ENCODE measurements at regions not wholly inside any gene's neighbourhood (a gene's known extent, or its start where the extent isn't known, plus 50 kb on each side); places are given as distances from the start of the nearest gene placed in this dataset.

DNA sequence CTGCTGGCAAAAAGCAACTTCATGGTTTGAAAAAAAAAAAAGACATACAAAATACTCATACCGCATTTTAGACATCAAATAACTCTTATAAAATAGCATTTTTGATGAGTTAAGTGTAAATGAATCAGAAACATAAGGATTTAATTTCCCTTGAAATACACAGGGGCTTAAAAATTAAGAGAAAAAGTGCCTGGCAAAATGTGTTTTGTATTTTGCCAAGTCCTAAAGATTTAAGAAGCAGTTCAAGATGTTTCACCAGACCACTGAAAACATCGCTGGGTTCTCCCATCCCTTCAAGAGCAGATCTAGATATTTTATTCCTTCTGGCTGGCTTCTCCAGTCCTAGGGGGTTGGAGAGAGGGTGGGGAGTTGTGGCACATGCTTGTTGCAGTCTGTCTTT is 396.4 kb downstream of the INHBA start:
- no peak for DNase-seq (ENCODE audit: low read depth)

DNA sequence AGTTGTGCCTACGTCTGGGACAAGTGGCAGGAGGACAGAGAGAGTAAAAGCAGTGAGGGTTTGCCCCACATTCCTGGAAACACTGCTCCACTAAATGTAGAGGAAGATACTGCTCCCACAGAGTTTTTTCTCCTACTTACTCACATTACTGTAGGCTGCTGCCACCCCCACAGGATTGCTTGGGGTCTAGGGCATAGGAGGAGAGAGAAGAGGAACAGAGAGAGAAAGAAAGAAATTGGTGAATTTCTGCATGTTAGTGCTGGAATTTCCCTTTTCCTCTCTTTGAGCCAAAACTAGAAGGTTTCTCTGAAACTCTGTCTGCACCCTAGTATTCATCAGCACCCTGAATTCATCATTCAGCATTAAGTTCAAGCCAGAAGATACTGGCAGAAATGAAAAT is 397.9 kb downstream of the INHBA start:
- no peak for DNase-seq (ENCODE audit: low read depth)

DNA sequence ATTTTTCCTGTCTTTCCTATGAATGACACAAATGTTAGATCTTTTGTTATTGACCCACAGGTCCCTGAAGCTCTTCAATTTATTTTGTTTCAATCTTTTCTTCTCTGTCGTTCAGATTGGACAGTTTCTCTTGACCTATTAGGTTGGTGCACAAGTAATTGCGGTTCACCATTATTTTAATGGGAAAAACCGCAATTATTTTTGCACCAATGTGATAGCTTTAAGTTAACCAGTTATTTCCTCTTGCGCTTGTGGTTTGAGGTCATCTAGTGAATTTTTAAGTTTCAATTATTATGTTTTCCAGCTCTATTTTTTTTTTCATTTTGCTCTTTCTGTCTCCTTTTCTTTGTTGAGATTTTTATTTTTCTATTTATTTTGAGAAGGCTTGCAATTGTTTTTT is 399.2 kb downstream of the INHBA start:
- no peak for DNase-seq (ENCODE audit: low read depth)

DNA sequence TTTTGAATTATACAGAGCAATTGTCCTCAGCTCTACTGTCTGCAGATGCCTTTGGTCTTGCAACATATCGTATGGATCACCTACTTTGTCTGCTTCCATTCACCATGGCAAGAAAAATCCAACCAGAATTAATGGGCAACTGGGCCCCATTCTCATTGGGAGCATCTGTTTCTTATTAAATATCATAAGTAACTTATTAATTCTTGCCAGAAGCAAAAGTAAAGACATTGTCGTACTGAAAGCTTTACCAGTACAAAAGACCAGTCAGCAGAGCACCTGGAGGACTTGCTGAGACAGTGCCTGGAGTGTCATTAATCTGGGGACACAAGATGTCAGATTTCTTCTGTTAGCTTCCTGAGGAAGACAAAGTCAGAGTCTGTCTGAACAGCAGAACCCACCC is 404.5 kb downstream of the INHBA start:
- no peak for DNase-seq (ENCODE audit: low read depth)

DNA sequence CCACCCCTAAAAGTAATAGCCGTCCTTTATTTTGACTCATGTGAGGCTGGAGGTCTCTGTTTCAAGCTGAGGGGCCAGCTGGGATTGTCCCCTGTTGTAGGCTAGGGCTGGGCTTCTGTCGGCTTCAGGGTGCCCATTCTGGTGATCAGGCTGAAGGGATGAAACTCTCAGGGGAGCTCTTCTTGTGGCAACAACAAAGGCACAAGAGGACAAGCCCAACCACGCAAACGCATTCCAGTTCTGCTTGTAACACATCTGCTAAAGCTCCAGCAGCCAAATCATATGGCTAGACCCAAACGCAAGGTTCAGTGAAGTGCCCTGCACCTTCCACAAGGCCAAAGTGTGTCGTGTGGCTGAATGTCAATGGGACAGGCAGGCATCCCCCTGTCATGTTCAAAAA is 405.7 kb downstream of the INHBA start:
- DNase-seq (ENCODE audit: low read depth): no peak

DNA sequence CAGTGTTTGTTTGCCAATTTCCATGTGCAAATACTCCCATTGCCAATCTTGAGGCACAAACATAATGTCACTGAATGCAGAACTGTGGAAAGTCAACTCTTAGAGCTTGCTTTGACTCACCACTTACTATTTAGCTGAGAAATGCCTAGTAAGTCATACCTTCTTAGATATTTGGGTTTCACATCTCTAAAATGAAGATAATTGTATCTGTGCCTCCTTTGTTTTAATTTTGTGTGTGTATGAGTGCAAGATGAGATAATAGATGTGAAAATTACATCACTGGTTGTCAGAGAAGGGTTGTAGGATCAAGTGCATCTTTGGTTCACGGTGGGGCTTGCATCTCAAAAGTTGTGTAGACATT is 407.5 kb downstream of the INHBA start:
- DNase-seq (ENCODE audit: low read depth): no peak

DNA sequence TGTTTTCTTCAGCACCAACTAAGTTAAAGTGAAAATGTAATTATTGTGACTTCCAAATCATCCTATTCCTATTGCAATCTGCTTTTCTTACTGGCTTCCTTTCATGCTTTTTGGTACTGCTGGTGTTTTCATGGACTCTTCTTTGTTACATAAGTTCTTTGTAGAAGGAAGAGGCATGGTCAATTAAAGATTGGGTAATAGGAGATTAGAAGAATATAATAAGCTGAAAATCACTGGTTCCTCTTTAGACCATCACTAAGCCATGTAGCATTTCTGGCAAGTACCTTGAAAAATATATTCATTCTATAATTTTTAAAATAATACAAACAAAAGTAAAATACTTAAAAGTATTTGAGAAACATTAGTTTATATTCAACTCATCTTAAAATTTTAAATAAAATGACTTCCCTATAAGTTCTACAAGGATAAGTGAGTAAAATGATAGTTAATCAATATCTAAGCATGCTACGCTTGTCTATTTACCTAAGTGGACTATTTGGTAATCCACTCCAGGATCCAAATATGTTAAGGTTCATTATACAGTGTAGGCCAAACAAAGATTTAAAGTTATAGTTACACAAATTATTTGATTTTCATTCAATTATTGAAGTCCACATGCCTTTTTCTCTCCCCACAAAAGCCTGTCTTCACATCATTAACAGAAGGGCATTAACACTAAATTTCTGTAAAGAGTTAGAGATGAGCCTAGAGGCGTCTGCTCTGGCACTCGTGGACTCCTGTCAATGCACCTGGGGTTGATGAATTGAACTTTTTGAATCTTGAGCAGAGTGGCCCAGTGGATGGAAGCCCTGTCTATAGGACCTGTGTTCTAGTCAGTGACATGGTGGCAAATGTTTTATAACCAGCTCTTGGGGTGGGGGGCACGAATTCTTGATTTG is 408.1 kb downstream of the INHBA start:
- no peak for DNase-seq (ENCODE audit: low read depth)

DNA sequence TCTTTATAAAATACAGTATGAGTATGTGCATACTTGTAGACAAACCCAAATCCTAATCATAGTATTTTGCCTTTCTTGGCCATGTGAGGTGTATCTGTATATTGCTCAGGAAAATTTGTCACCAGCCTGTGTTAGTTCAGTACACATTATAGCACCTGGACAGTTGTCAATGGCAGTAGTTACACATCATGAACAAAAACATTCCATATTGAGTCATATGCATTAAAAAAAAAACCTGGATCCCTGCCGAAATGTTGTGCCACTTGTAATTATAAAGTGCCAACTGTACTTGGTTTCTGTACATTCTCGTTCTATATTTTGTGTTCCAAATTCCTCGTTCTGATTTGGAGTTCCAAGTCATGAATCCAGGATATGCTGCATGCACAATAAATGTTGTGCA is 410.4 kb downstream of the INHBA start:
- peak; percentile 58 for DNase-seq (ENCODE audit: low read depth)

DNA sequence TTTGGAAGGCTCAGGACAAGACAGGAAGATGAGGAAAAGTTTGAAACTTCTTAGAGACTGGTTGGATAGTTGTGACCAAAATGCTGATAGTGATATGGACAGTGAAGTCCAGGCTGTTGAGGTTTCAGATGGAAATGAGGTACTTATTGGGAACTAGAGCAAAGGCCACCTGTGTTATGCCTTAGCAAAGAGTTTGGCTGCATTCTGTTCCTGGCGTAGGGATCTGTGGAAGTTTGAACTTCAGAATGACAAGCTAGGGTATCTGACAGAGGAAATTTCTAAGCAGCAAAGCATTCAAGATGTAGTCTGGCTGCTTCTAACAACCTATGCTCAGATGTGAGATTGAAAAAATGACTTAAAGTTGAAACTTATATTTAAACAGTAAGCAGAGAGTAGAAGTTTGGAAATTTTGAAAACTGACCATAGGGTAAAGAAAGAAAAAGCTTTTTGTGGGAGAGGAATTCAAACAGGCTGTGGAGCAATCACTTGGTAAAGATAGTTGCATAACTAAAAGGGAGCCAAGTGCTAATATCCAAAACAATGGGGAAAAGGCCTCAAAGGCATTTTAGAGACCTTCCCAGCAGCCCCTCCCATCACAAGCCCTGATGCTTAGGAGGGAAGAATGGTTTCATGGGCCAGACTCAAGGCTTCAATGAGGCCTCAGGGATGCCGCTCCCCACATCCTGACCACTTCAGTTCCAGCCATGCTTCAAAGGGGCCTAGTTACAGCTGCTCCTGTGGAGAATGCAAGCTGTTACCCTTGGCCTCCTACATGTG is 415.1 kb downstream of the INHBA start:
- DNase-seq (ENCODE audit: low read depth): no peak

DNA sequence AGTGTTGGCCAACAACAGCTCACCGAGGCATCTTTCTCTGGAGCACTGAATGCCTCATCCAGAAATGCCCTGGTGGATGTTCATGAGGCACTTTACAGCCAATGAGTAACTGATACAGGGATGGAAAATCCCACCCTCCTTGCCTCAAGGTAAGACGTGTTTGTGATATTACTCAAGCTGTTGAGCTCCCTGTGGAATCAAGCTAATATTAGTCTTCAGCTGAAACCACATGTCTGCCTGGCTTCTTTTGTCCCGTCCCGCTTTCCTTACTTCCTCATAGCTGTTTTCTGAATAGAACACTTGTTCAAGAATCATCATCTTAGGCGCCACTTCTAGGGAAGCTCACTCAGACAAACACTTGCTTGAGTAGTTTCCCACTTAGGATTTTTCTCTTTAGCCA is 422.4 kb downstream of the INHBA start:
- DNase-seq (ENCODE audit: low read depth): no peak

DNA sequence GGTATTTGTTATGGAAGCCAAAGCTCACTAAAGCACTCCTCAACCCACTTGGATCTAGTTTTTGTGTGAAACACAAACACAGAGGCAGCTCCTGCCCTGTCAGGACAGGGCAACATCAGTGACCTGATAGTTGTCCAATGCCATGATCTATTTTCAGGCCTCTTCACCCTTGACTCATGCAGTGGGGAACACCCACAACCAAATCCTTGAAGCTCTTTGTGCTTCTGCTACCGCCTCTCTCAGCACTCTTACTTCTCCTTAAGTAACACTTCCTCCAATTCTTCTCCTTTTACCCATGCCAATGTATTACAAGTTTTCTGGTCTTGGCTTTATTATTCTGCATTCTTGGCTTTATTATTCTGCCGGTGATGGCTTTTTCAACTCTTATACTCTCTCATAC is 425.3 kb downstream of the INHBA start:
- DNase-seq (ENCODE audit: low read depth): no peak

DNA sequence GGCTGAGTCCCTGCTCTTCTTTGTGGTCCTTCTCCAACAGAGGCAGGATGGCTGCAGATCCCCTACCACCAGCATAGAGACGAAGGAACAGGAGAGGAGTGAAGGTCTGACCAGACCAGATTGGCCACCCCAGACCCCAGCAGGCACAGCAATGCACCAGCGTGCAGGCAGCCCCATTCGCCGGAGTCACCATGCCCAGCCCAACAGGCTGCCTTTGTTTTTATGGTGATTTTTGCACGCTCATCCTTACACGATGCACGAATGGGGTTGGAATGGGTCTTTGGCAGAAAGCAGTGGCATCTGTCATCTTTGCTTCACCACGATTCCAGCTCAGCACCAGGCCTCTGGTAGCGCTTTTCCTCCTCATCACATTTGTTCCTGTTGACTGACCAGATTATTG is 427.6 kb downstream of the INHBA start:
- DNase-seq (ENCODE audit: low read depth): no peak

DNA sequence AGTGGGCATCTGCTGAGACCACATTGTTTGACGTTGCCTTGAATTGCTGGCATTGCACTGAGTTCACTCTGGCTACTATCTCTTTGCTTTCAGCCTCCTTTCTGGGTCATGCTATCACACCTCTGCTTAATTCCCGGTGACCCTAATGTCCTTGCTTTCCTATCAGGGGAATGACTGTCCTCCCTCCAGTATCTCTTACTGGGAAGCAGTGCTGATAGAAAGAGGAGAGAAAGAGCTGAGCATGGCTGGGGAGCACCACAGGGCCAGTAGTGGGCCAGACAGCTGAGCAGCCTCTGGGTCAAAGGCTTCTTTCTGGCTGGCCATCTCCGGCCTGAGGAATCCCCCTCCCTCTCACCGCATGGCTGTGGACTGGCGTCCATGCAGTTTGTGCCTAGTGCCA is 428.7 kb downstream of the INHBA start:
- no peak for DNase-seq (ENCODE audit: low read depth)

DNA sequence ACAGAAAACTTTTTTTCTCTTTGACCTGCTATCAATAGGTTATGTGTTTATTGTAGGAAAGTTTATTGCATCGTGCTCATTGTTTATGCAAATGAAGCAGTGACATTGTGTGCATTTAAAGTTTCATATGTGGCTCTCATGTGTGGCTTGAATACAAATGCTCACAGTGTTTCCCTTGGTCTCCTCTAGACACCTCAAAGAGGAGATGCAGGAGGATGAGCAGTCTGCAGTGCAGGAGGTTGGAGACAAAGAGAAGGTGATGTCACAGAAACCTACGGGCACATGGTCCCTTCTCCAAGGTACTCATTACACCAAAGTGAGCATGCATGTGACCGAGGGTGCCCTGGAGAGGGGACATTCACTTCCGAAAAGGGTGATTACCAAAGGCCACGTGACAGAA is 430.2 kb downstream of the INHBA start:
- no peak for DNase-seq (ENCODE audit: low read depth)

DNA sequence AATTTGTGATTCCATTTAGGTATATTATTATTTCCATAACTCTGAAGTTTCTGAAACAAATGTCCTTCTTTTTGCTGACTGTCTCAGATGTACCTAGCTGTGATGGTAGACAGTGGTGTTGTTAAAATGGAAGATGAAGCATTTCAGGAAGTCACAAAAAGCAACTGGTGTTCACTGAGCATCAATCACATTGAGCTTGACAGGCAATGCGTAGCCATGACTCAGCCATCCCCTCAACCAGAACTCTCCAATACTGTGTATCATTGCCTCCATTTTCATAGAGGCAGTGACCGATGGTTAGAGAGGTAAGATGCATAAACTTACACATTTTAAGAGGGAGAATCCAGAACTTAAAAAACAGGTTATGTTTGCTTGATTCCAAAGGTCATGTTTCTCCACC is 434.0 kb downstream of the INHBA start:
- no peak for DNase-seq (ENCODE audit: low read depth)

DNA sequence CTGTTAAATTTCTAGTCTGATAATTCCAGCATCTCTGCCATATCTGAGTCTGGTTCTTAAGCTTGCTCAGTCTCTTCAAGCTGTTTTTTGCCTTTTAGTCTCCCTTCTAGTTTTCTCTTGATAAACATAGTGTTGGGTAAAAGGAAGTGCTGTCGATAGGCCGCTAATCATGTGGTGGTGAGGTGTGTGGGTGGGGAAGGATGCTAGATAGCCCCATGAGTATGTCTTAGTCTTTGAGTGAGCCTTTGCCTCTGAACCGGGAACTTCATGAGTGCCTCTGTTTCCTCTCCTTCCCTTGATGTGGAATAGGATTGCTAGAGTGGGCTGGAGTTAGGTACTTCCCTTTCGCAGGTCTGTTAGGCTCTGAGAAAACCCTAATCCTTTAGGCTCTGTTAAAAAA is 441.8 kb downstream of the INHBA start:
- DNase-seq (ENCODE audit: low read depth): no peak

DNA sequence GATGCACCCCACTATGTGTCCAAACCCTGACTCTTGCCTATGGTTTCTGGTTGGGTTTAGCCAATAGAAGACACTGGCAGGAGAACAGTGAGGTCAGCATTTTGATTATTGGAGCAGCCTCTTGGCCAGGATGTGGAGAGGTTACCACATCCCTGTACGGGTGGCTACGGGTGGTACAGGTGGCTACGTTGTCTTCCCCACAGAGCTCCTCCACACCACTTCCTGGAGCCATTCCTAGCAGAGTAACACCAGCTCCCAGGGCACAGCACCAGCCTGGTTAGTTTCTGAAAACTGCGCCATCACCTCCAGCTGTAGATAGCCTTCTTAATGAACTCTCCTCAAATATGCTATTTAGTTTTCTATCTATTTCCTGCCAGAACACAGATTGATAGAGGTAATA is 445.2 kb downstream of the INHBA start:
- DNase-seq (ENCODE audit: low read depth): no peak

DNA sequence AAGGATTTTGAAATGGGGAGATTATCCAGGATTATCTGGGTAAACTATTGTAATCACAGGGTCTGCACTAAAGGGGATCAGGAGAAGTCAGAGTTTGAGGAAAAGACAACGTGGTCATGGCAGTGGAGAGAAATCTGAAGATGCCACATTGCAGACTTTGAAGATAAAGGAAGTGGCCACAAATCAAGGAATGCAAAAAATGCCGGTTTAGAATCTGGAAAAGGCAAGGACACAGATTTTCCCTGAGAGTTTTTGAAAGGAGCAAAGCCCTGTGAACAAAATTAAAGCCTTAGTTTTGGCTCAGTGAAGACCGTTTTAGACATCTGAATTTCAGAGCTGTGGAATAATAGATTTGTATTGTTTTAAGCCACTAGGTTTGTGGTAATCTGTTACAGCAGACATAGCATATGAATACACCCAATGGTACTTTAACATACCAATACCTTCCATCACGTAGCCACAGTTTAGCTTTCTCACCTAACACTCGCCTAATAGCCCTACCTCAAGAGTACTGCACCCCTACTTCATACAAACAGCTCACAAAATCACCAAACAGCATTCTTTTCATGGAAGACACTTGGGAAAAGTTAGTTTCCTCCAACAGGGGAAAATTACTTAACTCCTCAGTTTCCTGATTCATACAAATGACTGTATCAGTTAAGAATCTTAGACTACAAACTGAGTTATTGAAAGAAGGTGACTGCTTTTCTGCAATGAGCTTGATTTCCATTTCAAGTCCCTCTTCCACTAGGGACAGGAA is 446.5 kb downstream of the INHBA start:
- DNase-seq (ENCODE audit: low read depth): peak; percentile 10

DNA sequence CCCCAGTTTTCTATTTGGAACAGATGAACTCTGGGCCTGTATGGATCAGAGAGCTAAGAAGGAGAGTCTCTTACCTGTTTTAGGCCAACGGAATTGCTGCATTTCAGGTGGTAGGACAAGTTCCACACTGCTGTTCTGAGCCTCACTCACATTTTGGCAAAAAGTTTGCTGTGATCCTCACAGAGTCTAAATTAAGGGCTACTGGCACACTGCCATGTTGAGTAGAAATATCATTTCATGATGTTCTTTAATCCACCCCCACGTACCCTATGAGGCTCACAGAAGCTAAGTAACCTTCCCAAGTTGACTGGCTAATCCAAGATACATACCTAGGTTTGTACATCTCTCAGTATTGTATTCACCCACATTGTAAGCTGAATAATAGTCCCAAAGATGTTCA is 447.2 kb downstream of the INHBA start:
- DNase-seq (ENCODE audit: low read depth): no peak

DNA sequence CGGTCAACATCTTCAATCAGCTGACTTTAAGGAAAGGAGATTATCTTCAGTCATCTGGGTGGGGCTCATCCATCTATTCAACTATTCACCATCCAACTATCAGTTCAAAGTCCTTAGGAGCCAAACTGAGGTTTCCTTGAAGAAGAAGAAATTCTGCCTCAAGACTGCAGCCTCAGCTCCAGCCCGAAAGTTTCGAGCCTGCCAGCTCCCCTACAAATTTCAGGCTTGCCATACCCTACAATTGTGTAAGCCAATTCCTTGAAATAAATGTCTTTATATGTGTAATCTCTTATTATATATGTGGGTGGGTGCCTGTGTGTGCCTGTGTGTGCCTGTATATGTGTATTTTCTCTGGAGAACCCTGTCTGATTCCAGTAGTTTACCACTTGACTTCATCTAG is 447.8 kb downstream of the INHBA start:
- DNase-seq (ENCODE audit: low read depth): no peak

DNA sequence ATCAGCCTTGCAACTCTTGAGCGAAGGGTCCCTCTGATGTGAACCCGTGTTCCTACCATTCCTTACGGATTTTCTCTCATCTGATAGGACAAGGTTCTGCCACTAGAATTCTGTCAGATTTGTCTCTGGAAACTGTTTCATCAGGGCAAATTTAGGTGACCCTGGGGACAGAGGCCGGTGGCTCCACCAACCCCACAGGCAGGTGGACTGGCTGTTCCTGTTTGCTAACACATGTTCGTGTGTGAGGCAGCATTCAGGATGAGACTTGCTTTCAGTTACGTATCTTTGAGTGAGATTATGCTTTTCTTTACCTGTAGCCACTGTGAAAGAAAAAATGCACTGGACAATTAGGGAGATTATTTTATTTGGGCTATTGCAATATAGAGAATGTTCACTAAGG is 449.9 kb downstream of the INHBA start:
- DNase-seq (ENCODE audit: low read depth): no peak

DNA sequence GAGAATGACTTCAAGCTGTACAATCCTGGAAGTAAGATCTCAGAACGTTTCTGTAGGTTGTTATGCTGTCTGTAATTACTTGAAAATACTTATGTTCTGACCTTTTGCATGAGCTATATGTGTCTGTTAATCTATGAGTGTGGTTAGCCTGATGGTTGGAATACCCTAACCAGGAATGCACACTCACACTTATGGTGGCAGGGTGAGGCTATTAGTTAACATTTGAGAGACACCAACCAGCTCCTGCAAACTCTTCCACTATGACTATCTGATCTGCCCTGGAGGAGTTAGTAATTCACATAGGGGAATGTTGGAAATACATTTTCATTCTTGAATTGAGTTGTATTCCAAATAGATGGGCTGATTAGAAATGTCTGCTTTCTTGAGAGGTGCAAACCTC is 450.3 kb downstream of the INHBA start:
- no peak for DNase-seq (ENCODE audit: low read depth)

Measured in HT1080 (cell line).